GM10248 (cell line): ENCODE measurements at regions not wholly inside any gene's neighbourhood (a gene's known extent, or its start where the extent isn't known, plus 50 kb on each side); places are given as distances from the start of the nearest gene placed in this dataset.

Experiments used
- CTCF ChIA-PET: fragments of 300-600 bp; sonication (Branson Sonifier 250); formaldehyde crosslinking; extraction: SDS; loops from one replicate; lab custom pipeline; 2021; ENCODE audit warnings: antibody characterized with exemption; lab: Yijun Ruan, JAX
- POLR2A ChIA-PET: fragments of 350-650 bp; sonication (Branson Sonifier 250); formaldehyde crosslinking; extraction: SDS; loops from one replicate; lab custom pipeline; 2020; ENCODE audit warnings: antibody characterized with exemption; lab: Yijun Ruan, JAX
- DNase-seq: peaks from one replicate; pipeline ENCODE4 v3.0.0; 2012; ENCODE audit errors: extremely low spot score
- CTCF ChIP-seq: IDR thresholded peaks from 2 replicates; pipeline ENCODE4 v1.5.1; 2012; ENCODE audit warnings: mild to moderate bottlenecking, low read depth; ENCODE audit errors: extremely low read depth, missing control alignments, control extremely low read depth

- ChIA-PET CTCF (no interaction called here), POLR2A (no interaction called here)
- no peak for TF ChIP-seq CTCF
- no peak for DNase-seq
Measured at GRCh38 chr12:78316136-78316535, 485.4 kb downstream of the NAV3 start.

- DNase-seq: no peak
- TF ChIP-seq CTCF: no peak
- ChIA-PET POLR2A (no interaction called here), CTCF (no interaction called here)
Measured at GRCh38 chr12:78316631-78317468, 486.2 kb downstream of the NAV3 start.

- no peak for DNase-seq
- POLR2A ChIA-PET: no interaction called here
- TF ChIP-seq CTCF: no peak
- CTCF ChIA-PET: no interaction called here
Measured at GRCh38 chr12:78321696-78322095, 491.0 kb downstream of the NAV3 start.

- no peak for DNase-seq
- no peak for TF ChIP-seq CTCF
- ChIA-PET POLR2A (no interaction called here), CTCF (interaction anchor here (1.0 to 1.3 kb wide), 2 partner anchors 10 to 33 kb away, joined by 3 to 6 read pairs; no protein-coding TSS in a partner anchor)
Measured at GRCh38 chr12:78323226-78323625, 492.5 kb downstream of the NAV3 start.

GRCh38 chr12:78324234-78324633 lies 493.5 kb downstream of the NAV3 start:
- TF ChIP-seq CTCF: no peak
- ChIA-PET CTCF (interaction anchor here (1.0 to 1.3 kb wide), 2 partner anchors 11 to 34 kb away, joined by 3 to 6 read pairs; no protein-coding TSS in a partner anchor), POLR2A (no interaction called here)
- DNase-seq: no peak

GRCh38 chr12:78328524-78328923 lies 497.8 kb downstream of the NAV3 start:
- POLR2A ChIA-PET: no interaction called here
- CTCF ChIA-PET: no interaction called here
- no peak for TF ChIP-seq CTCF
- DNase-seq: no peak
